ENCODE measurements at regions not wholly inside any gene's neighbourhood (a gene's known extent, or its start where the extent isn't known, plus 50 kb on each side); places are given as distances from the start of the nearest gene placed in this dataset.

DNA sequence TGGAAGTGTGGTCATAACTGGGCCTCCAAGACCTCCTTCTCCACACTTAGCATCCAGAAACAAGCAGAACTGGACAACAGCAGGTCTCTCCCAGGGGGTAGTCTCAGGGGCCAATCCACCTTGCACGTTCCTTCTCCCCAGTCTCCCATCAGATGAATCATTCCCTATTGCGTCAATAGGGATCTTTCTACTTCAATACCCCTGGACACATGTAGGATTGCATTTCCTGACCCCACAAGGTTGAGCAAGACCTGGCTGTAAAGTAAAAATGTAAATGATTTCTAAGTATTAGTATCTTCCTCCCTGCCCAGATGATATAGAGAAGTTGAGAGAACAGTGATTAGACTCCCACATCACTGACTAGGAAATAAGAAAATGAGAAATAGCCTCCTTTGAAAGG lies 224.5 kb upstream of the CSF3R start:
- Histone ChIP-seq H3K4me3 (no peak overlapping the region), H3K27me3 (peaks cover 52% of the 10 kb centered on the region), H3K4me1 (no peaks in the 10 kb centered on the region), H3K9me3 (no peaks in the 10 kb centered on the region), H3K36me3 (no peaks in the 10 kb centered on the region), H3K27ac (no peak overlapping the region)
- DNase-seq, result no peak
- TF ChIP-seq POLR2A (IDR thresholded peaks at IDR 0.05) (no peak), POLR2AphosphoS5 (IDR thresholded peaks at IDR 0.05) (no peak), EP300 (IDR thresholded peaks at IDR 0.05; ENCODE audit: low read depth) (no peak)
- TF ChIP-seq, protein P1, sequence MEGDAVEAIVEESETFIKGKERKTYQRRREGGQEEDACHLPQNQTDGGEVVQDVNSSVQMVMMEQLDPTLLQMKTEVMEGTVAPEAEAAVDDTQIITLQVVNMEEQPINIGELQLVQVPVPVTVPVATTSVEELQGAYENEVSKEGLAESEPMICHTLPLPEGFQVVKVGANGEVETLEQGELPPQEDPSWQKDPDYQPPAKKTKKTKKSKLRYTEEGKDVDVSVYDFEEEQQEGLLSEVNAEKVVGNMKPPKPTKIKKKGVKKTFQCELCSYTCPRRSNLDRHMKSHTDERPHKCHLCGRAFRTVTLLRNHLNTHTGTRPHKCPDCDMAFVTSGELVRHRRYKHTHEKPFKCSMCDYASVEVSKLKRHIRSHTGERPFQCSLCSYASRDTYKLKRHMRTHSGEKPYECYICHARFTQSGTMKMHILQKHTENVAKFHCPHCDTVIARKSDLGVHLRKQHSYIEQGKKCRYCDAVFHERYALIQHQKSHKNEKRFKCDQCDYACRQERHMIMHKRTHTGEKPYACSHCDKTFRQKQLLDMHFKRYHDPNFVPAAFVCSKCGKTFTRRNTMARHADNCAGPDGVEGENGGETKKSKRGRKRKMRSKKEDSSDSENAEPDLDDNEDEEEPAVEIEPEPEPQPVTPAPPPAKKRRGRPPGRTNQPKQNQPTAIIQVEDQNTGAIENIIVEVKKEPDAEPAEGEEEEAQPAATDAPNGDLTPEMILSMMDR (IDR thresholded peaks at IDR 0.05), result no peak
- in situ Hi-C loops (cut with MboI; ENCODE audit: low pct_ligation_motif_present in 1 of 4, low pct_unique_long_range_greater_than_20kb in 1 of 4, low sequenced_read_pairs in 3 of 4) (loop anchor here in 3 of 4 donors (10.0 to 25.0 kb wide), 2 partner anchors 728 to 730 kb away; no protein-coding TSS in a partner anchor), intact Hi-C loops (cut with DNase I; ENCODE audit: low total_unique reads) (loop anchor here (10.0 kb wide), 1 partner anchor 728 kb away; no protein-coding TSS in a partner anchor)
- WGBS, 2 donors (ENCODE audit: low coverage in 1 of 2), result 58 to 80% methylated on average over 1 to 2 of the region's 2 CpGs

DNA sequence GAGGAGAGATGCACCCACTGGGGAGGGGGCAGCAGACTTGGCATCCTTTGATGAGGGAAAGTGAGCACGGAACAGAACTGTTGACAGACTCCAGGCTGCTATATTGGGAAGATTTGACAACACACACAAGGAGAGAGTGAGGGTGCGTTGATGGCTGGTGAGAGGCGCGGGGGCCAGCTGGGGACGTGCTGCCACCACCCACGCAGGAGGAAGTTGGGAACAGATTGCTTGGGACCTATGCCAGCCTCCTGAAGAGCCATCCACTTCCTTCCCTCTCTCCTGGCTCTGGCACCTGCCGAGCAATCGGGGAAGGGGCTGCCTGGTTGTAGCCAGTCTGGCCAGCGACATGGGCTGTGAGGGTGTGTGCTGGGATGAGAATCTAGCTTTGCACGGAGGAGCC lies 223.7 kb upstream of the CSF3R start:
- DNase-seq, result no peak
- H3K9me3 ChIP-seq, result no peaks in the 10 kb centered on the region
- TF ChIP-seq POLR2A (IDR thresholded peaks at IDR 0.05) (no peak), EP300 (IDR thresholded peaks at IDR 0.05; ENCODE audit: low read depth) (no peak)
- in situ Hi-C loops (cut with MboI; ENCODE audit: low pct_ligation_motif_present in 1 of 4, low pct_unique_long_range_greater_than_20kb in 1 of 4, low sequenced_read_pairs in 3 of 4), result loop anchor here in 3 of 4 donors (10.0 to 25.0 kb wide), 2 partner anchors 728 to 731 kb away; no protein-coding TSS in a partner anchor
- H3K4me3 ChIP-seq, result no peak overlapping the region
- 0 to 30% methylated on average over 1 to 10 of the region's 10 CpGs for WGBS, 2 donors (ENCODE audit: low coverage in 1 of 2)
- H3K27ac ChIP-seq, result no peak overlapping the region
- peaks cover 44% of the 10 kb centered on the region for H3K27me3 ChIP-seq
- intact Hi-C loops (cut with DNase I; ENCODE audit: low total_unique reads), result loop anchor here (10.0 kb wide), 1 partner anchor 728 kb away; no protein-coding TSS in a partner anchor
- no peaks in the 10 kb centered on the region for H3K4me1 ChIP-seq
- no peaks in the 10 kb centered on the region for H3K36me3 ChIP-seq

DNA sequence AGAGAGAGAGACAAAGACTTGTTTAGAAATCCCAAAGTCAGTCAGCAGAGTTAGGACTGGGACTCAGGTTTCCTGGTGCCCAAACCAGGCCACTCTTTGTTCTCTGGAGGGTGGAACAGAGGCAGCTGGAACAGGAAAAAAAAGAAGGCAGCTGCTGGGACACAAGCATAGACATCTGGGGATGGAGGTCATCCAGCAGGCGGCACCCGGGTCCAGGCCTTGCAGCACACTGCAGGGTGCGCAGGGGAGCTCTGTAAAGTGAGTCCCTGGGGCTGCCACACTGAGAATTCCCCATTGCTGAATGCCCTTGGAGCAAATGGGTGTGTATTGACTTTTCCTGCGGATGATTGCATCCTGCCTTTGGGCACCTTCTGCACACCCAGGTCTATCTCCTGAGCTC lies 222.9 kb upstream of the CSF3R start:
- in situ Hi-C loops (cut with MboI; ENCODE audit: low pct_ligation_motif_present in 1 of 4, low pct_unique_long_range_greater_than_20kb in 1 of 4, low sequenced_read_pairs in 3 of 4) (loop anchor here in 3 of 4 donors (10.0 to 25.0 kb wide), 2 partner anchors 729 to 732 kb away; no protein-coding TSS in a partner anchor), intact Hi-C loops (cut with DNase I; ENCODE audit: low total_unique reads) (loop anchor here (10.0 kb wide), 1 partner anchor 729 kb away; no protein-coding TSS in a partner anchor)
- H3K27me3 ChIP-seq, result peaks cover 36% of the 10 kb centered on the region
- H3K9me3 ChIP-seq, result no peaks in the 10 kb centered on the region
- WGBS, 2 donors (ENCODE audit: low coverage in 1 of 2), result 48 to 53% methylated on average over 4 of the region's 4 CpGs
- no peak for TF ChIP-seq POLR2A (IDR thresholded peaks at IDR 0.05)
- TF ChIP-seq POLR2AphosphoS5 (IDR thresholded peaks at IDR 0.05), result no peak
- TF ChIP-seq, protein P1 (IDR thresholded peaks at IDR 0.05), result no peak
- no peak for TF ChIP-seq EP300 (IDR thresholded peaks at IDR 0.05; ENCODE audit: low read depth)
- H3K36me3 ChIP-seq, result no peaks in the 10 kb centered on the region
- no peak for DNase-seq
- H3K4me1 ChIP-seq, result no peaks in the 10 kb centered on the region
- H3K27ac ChIP-seq, result no peak overlapping the region
- no peak overlapping the region for H3K4me3 ChIP-seq

DNA sequence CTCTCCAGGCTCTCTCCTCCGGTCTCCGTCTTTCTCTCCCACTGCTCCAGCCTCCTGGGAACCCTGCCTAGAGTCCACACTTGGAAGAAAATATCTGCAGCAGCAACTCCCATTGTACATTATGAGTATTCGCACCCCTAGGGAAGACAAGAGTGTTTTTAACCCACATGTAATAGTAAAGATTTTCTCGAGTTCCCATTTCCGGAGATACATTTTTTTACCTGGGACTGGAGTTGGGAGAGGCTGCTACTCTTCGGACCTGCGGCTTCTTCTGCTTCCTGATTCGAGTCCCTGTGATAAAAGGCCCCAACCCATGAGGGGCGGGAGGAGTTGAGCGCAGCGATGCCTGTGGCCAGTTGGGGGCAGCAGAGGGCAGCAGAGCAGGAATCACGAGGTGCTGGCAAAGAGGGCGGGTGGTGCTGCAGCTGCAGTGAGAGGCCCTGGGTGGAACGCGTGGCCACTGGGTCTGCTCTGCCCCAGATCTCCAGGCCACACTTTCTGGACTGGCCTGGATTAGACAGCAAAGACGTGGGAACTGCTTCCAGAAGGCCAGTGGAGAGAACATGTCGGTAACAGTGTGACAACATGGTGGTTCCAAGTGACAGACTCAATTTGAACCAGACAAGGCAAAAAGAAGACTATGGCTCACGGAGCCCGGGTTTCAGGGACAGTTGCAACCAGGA lies 221.0 kb upstream of the CSF3R start:
- Histone ChIP-seq H3K9me3 (no peaks in the 10 kb centered on the region), H3K4me1 (no peaks in the 10 kb centered on the region), H3K4me3 (no peak overlapping the region), H3K27ac (no peak overlapping the region), H3K27me3 (peaks cover 21% of the 10 kb centered on the region), H3K36me3 (no peaks in the 10 kb centered on the region)
- intact Hi-C loops (cut with DNase I; ENCODE audit: low total_unique reads) (loop anchor here (10.0 kb wide), 1 partner anchor 731 kb away; no protein-coding TSS in a partner anchor), in situ Hi-C loops (cut with MboI; ENCODE audit: low pct_ligation_motif_present in 1 of 4, low pct_unique_long_range_greater_than_20kb in 1 of 4, low sequenced_read_pairs in 3 of 4) (loop anchor here in 3 of 4 donors (10.0 to 25.0 kb wide), 2 partner anchors 731 to 734 kb away; no protein-coding TSS in a partner anchor)
- peak; percentile 72 for DNase-seq
- TF ChIP-seq POLR2AphosphoS5 (IDR thresholded peaks at IDR 0.05), result no peak
- TF ChIP-seq, protein P1 (IDR thresholded peaks at IDR 0.05), result peak; percentile 70 to 83 (median 75)
- 20 to 21% methylated on average over 8 to 19 of the region's 19 CpGs for WGBS, 2 donors (ENCODE audit: low coverage in 1 of 2)

All from transverse colon (tissue), 4 donors.